SH-SY5Y (cell line): ENCODE measurements at regions not wholly inside any gene's neighbourhood (a gene's known extent, or its start where the extent isn't known, plus 50 kb on each side); places are given as distances from the start of the nearest gene placed in this dataset.

Source experiments
- GATA2 ChIP-seq: IDR thresholded peaks from 2 replicates; pipeline ENCODE4 v1.6.1; 2011; ENCODE audit warnings: mild to moderate bottlenecking, low read depth, low read length
- GATA3 ChIP-seq: IDR thresholded peaks from 2 replicates; pipeline ENCODE4 v1.6.1; 2011; ENCODE audit warnings: low read depth, mild to moderate bottlenecking, low read length, moderate library complexity

GRCh38 chr1:185398599-185398998 lies 81.6 kb upstream of the IVNS1ABP start:
- TF ChIP-seq GATA2 (no peak), GATA3 (no peak)
